SW 1271 (cell line): ENCODE measurements at regions not wholly inside any gene's neighbourhood (a gene's known extent, or its start where the extent isn't known, plus 50 kb on each side); places are given as distances from the start of the nearest gene placed in this dataset.
A peak's percentile ranks its signal among the peaks of the same experiment; 100 is the strongest.
"Not testable (repeated sequence)": the region's sequence is repeated elsewhere in the genome, so short reads cannot be mapped to it uniquely, and the experiment has no call there.

Experiments
- DNase-seq, 2 experiments: peaks; one replicate each; lab custom pipeline; 2025; lab: John Stamatoyannopoulos, UW

- no peak for DNase-seq
These were observed 1643.6 kb upstream of the CELF4 start for GRCh38 chr18:39209173-39209572.

GRCh38 chr18:39208729-39209128 lies 1643.1 kb upstream of the CELF4 start:
- no peak for DNase-seq

GRCh38 chr18:39208190-39208589 lies 1642.6 kb upstream of the CELF4 start:
- DNase-seq = no peak

- DNase-seq = not testable (repeated sequence)
These were observed 1641.0 kb upstream of the CELF4 start for GRCh38 chr18:39206398-39207103.

GRCh38 chr18:39205565-39206195 lies 1640.1 kb upstream of the CELF4 start:
- DNase-seq = no peak

- no peak for DNase-seq
These were observed 1634.6 kb upstream of the CELF4 start for GRCh38 chr18:39200153-39200552.

GRCh38 chr18:39199231-39199855 lies 1633.7 kb upstream of the CELF4 start:
- DNase-seq = no peak

GRCh38 chr18:39198376-39198775 lies 1632.8 kb upstream of the CELF4 start:
- no peak for DNase-seq

GRCh38 chr18:39191931-39192330 lies 1626.3 kb upstream of the CELF4 start:
- DNase-seq = no peak

- no peak for DNase-seq
These were observed 1625.5 kb upstream of the CELF4 start for GRCh38 chr18:39191058-39191457.

- DNase-seq = no peak
These were observed 1624.9 kb upstream of the CELF4 start for GRCh38 chr18:39190508-39190907.

- DNase-seq = no peak
These were observed 1622.7 kb upstream of the CELF4 start for GRCh38 chr18:39188278-39188677.

- no peak for DNase-seq
These were observed 1620.4 kb upstream of the CELF4 start for GRCh38 chr18:39186008-39186407.

- no peak for DNase-seq
These were observed 1618.6 kb upstream of the CELF4 start for GRCh38 chr18:39184176-39184575.

- DNase-seq = no peak
These were observed 1612.6 kb upstream of the CELF4 start for GRCh38 chr18:39178166-39178565.

GRCh38 chr18:39172695-39173421 lies 1607.3 kb upstream of the CELF4 start:
- no peak for DNase-seq

- no peak for DNase-seq
These were observed 1603.1 kb upstream of the CELF4 start for GRCh38 chr18:39168723-39169122.

- DNase-seq = no peak
These were observed 1602.4 kb upstream of the CELF4 start for GRCh38 chr18:39167990-39168389.

- DNase-seq = no peak
These were observed 1601.2 kb upstream of the CELF4 start for GRCh38 chr18:39166776-39167175.

- DNase-seq = no peak
These were observed 1596.6 kb upstream of the CELF4 start for GRCh38 chr18:39162013-39162827.

- peak in 1 of 2 experiments; percentile 24 for DNase-seq
These were observed 1583.7 kb upstream of the CELF4 start for GRCh38 chr18:39149211-39149806.
